H9 (cell line): ENCODE measurements at regions not wholly inside any gene's neighbourhood (a gene's known extent, or its start where the extent isn't known, plus 50 kb on each side); places are given as distances from the start of the nearest gene placed in this dataset.

ENCODE experiments used
- DNase-seq: peaks from one replicate; pipeline ENCODE4 v3.0.0-alpha.2; 2017
- H2AFZ ChIP-seq: one replicate; pipeline ENCODE4 v1.6.1; 2013; ENCODE audit warnings: mild to moderate bottlenecking, low read length, control low read depth, moderate library complexity
- H2AK5ac ChIP-seq: 2 replicates; pipeline ENCODE4 v1.6.1; 2013; ENCODE audit warnings: low read length, control low read depth, mixed read lengths; ENCODE audit not compliant: insufficient read length
- H2BK120ac ChIP-seq: one replicate; pipeline ENCODE4 v1.6.1; 2013; ENCODE audit warnings: low read depth, mild to moderate bottlenecking, low read length, control low read depth, inconsistent platforms; ENCODE audit not compliant: poor library complexity, severe bottlenecking
- H2BK12ac ChIP-seq: 2 replicates; pipeline ENCODE4 v1.6.1; 2013; ENCODE audit warnings: low read length, control low read depth, mixed read lengths, low read depth; ENCODE audit not compliant: insufficient read length
- H2BK15ac ChIP-seq: 2 replicates; pipeline ENCODE4 v1.6.1; 2013; ENCODE audit warnings: low read depth, low read length, control low read depth
- H2BK20ac ChIP-seq: one replicate; pipeline ENCODE4 v1.6.1; 2013; ENCODE audit warnings: low read depth, mild to moderate bottlenecking, low read length, control low read depth, inconsistent platforms; ENCODE audit not compliant: poor library complexity, severe bottlenecking
- H2BK5ac ChIP-seq: 2 replicates; pipeline ENCODE4 v1.6.1; 2013; ENCODE audit warnings: low read length, control low read depth, mixed read lengths; ENCODE audit not compliant: insufficient read length
- H3K14ac ChIP-seq: 2 replicates; pipeline ENCODE4 v1.6.1; 2013; ENCODE audit warnings: low read length, control low read depth; ENCODE audit not compliant: insufficient read depth
- H3K18ac ChIP-seq: 2 replicates; pipeline ENCODE4 v1.6.1; 2013; ENCODE audit warnings: low read depth, mild to moderate bottlenecking, mixed read lengths, low read length, control low read depth; ENCODE audit not compliant: insufficient read length
- H3K23ac ChIP-seq: 2 replicates; pipeline ENCODE4 v1.6.1; 2013; ENCODE audit warnings: low read length, control low read depth, mixed read lengths, low read depth; ENCODE audit not compliant: insufficient read length
- H3K23me2 ChIP-seq: 2 replicates; pipeline ENCODE4 v1.6.1; 2013; ENCODE audit warnings: low read depth, mild to moderate bottlenecking, mixed read lengths, low read length, control low read depth; ENCODE audit not compliant: insufficient read length, poor library complexity, severe bottlenecking
- H3K27ac ChIP-seq: 2 replicates; pipeline ENCODE4 v1.5.1; 2013; ENCODE audit warnings: low read length, control low read depth, mixed read lengths, low read depth; ENCODE audit not compliant: insufficient read length
- H3K27me3 ChIP-seq: 2 replicates; pipeline ENCODE4 v1.6.1; 2013; ENCODE audit warnings: low read length, control low read depth, inconsistent platforms; ENCODE audit not compliant: insufficient read depth
- H3K4ac ChIP-seq: 2 replicates; pipeline ENCODE4 v1.6.1; 2013; ENCODE audit warnings: low read depth, mild to moderate bottlenecking, control low read depth, inconsistent platforms, low read length, moderate library complexity
- H3K4me1 ChIP-seq: 2 replicates; pipeline ENCODE4 v1.6.1; 2013; ENCODE audit warnings: low read length, control low read depth, inconsistent platforms; ENCODE audit not compliant: insufficient read depth
- H3K4me2 ChIP-seq: 2 replicates; pipeline ENCODE4 v1.6.1; 2013; ENCODE audit warnings: low read length, control low read depth, mixed read lengths; ENCODE audit not compliant: insufficient read length, insufficient read depth
- H3K56ac ChIP-seq: 2 replicates; pipeline ENCODE4 v1.6.1; 2013; ENCODE audit warnings: low read depth, mild to moderate bottlenecking, mixed read lengths, low read length, control low read depth; ENCODE audit not compliant: insufficient read length
- H3K79me1 ChIP-seq: 2 replicates; pipeline ENCODE4 v1.6.1; 2013; ENCODE audit warnings: low read depth, mild to moderate bottlenecking, moderate library complexity, low read length, control low read depth, inconsistent platforms; ENCODE audit not compliant: insufficient read depth, poor library complexity, severe bottlenecking
- H3K79me2 ChIP-seq: 2 replicates; pipeline ENCODE4 v1.6.1; 2013; ENCODE audit warnings: low read length, control low read depth, inconsistent platforms; ENCODE audit not compliant: insufficient read depth
- H3K9ac ChIP-seq: 2 replicates; pipeline ENCODE4 v1.6.1; 2013; ENCODE audit warnings: low read length, control low read depth, mixed read lengths; ENCODE audit not compliant: insufficient read length; ENCODE audit errors: extremely low read depth
- H3K9me3 ChIP-seq: one replicate; pipeline ENCODE4 v1.6.1; 2013; ENCODE audit warnings: low read depth, low read length, inconsistent platforms; ENCODE audit not compliant: control insufficient read depth
- H3T11ph ChIP-seq: one replicate; pipeline ENCODE4 v1.6.1; 2013; ENCODE audit warnings: mild to moderate bottlenecking, low read length, control low read depth, inconsistent platforms
- H4K20me1 ChIP-seq: one replicate; pipeline ENCODE4 v1.6.1; 2013; ENCODE audit not compliant: control insufficient read depth, insufficient read length, insufficient read depth
- H4K5ac ChIP-seq: 2 replicates; pipeline ENCODE4 v1.6.1; 2013; ENCODE audit warnings: low read depth, mild to moderate bottlenecking, mixed read lengths, low read length, control low read depth; ENCODE audit not compliant: insufficient read length
- H4K8ac ChIP-seq: replicated peaks from 2 replicates; pipeline ENCODE4 v1.6.1; 2013; ENCODE audit warnings: low read length, control low read depth, mixed read lengths, low read depth; ENCODE audit not compliant: insufficient read length
- H4K91ac ChIP-seq: 2 replicates; pipeline ENCODE4 v1.6.1; 2013; ENCODE audit warnings: low read depth, mild to moderate bottlenecking, moderate library complexity, mixed read lengths, low read length, control low read depth; ENCODE audit not compliant: insufficient read length
- H3K27ac Mint-ChIP-seq, 3 experiments: 2 replicates in 2 of 3; 3 replicates in 1 of 3; pipeline ENCODE4 v1.8.0; 2020 to 2021; ENCODE audit warnings: mixed read lengths in 3 of 3, mild to moderate bottlenecking in 1 of 3, moderate library complexity in 1 of 3
- H3K27me3 Mint-ChIP-seq: 2 replicates; pipeline ENCODE4 v1.8.0; 2021; ENCODE audit warnings: low read depth, mild to moderate bottlenecking, moderate library complexity, mixed read lengths
- H3K36me3 Mint-ChIP-seq, 3 experiments: 2 replicates in 2 of 3; 3 replicates in 1 of 3; pipeline ENCODE4 v1.8.0; 2020 to 2021; ENCODE audit warnings: low read depth in 3 of 3, mixed read lengths in 3 of 3; ENCODE audit not compliant: insufficient read depth in 1 of 3
- H3K4me1 Mint-ChIP-seq, 2 experiments: 2 replicates each; pipeline ENCODE4 v1.8.0; 2020; ENCODE audit warnings: mixed read lengths in 2 of 2
- H3K4me3 Mint-ChIP-seq, 2 experiments: 2 replicates in 1 of 2; 3 replicates in 1 of 2; pipeline ENCODE4 v1.8.0; 2020 to 2021; ENCODE audit warnings: mild to moderate bottlenecking in 2 of 2, mixed read lengths in 2 of 2, moderate library complexity in 1 of 2
- H3K9me3 Mint-ChIP-seq, 2 experiments: 2 replicates in 1 of 2; 3 replicates in 1 of 2; pipeline ENCODE4 v1.8.0; 2020; ENCODE audit warnings: mild to moderate bottlenecking in 2 of 2, mixed read lengths in 2 of 2, moderate library complexity in 1 of 2
- WGBS: extraction: QIAGEN DNeasy Blood & Tissue Kit; methylation state at CpG from one replicate; pipeline ENCODE4 v1.1.7; 2013; ENCODE audit warnings: missing lambda C conversion rate, low lambda C conversion rate, mixed read lengths; ENCODE audit not compliant: insufficient read length; ENCODE audit errors: extremely low coverage; 5-methylcytosine and 5-hydroxymethylcytosine counted together
- TF ChIP-seq, protein P1 (sequence below): fragments of 200-600 bp; sonication (generic); conservative IDR thresholded peaks from 3 replicates; pipeline ENCODE4 v1.8.0; 2021; ENCODE audit warnings: antibody characterized with exemption, mild to moderate bottlenecking

DNA sequence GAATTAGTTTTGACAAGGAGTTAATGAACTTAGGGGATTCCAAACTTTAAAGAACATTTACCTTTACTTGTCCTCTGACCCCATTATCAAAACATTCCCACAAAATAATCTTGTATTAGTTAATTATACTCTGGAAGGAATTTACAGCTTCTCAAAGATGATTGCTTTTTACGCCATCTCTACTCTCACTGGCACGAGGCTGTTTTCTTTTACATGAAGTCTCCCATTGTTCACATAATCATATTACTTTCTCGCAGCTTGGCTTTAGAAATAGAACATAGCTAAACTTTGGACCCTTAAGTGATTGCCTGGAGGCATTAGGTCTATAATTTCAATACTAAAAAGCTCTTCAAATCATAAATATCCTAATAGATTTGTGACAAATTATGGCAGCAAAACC, 592.9 kb downstream of the TRIML1 start:
- peaks cover 3 to 6% of the 10 kb centered on the region in 2 experiments; a peak in 3 of 5 replicates for H3K9me3 Mint-ChIP-seq

More for the DNA sequence above, 592.9 kb downstream of the TRIML1 start:
- H3K79me1 ChIP-seq, result no peaks in the 10 kb centered on the region
- no peak overlapping the region for H4K8ac ChIP-seq
- no peak overlapping the region for H3K27ac ChIP-seq
- H2AK5ac ChIP-seq, result no peak overlapping the region
- H3K9me3 ChIP-seq, result no peaks in the 10 kb centered on the region
- H2BK20ac ChIP-seq, result no peak overlapping the region
- no peak overlapping the region for H3T11ph ChIP-seq
- H2BK12ac ChIP-seq, result no peak overlapping the region
- no peak overlapping the region for H3K23ac ChIP-seq
- no peak overlapping the region for H4K5ac ChIP-seq
- no peaks in the 10 kb centered on the region for H3K4me1 Mint-ChIP-seq
- H2AFZ ChIP-seq, result no peak overlapping the region
- no peaks in the 10 kb centered on the region for H4K20me1 ChIP-seq
- no peak for DNase-seq
- TF ChIP-seq, protein P1, sequence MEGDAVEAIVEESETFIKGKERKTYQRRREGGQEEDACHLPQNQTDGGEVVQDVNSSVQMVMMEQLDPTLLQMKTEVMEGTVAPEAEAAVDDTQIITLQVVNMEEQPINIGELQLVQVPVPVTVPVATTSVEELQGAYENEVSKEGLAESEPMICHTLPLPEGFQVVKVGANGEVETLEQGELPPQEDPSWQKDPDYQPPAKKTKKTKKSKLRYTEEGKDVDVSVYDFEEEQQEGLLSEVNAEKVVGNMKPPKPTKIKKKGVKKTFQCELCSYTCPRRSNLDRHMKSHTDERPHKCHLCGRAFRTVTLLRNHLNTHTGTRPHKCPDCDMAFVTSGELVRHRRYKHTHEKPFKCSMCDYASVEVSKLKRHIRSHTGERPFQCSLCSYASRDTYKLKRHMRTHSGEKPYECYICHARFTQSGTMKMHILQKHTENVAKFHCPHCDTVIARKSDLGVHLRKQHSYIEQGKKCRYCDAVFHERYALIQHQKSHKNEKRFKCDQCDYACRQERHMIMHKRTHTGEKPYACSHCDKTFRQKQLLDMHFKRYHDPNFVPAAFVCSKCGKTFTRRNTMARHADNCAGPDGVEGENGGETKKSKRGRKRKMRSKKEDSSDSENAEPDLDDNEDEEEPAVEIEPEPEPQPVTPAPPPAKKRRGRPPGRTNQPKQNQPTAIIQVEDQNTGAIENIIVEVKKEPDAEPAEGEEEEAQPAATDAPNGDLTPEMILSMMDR, result no peak
- H3K27me3 ChIP-seq, result no peaks in the 10 kb centered on the region
- H3K56ac ChIP-seq, result no peak overlapping the region
- WGBS, result no CpG with 5 or more reads among the region's 3 CpGs
- no peak overlapping the region for H2BK5ac ChIP-seq
- no peaks in the 10 kb centered on the region for H3K27me3 Mint-ChIP-seq
- H3K14ac ChIP-seq, result no peak overlapping the region
- no peak overlapping the region for H3K4ac ChIP-seq
- no peak overlapping the region for H3K4me3 Mint-ChIP-seq
- no peak overlapping the region for H3K27ac Mint-ChIP-seq
- H3K79me2 ChIP-seq, result no peaks in the 10 kb centered on the region
- H2BK15ac ChIP-seq, result no peak overlapping the region
- no peak overlapping the region for H2BK120ac ChIP-seq
- no peaks in the 10 kb centered on the region for H3K23me2 ChIP-seq
- H3K36me3 Mint-ChIP-seq, result peaks cover 0 to 4% (median 0%) of the 10 kb centered on the region in 3 experiments; a peak in 3 of 7 replicates
- no peak overlapping the region for H4K91ac ChIP-seq
- H3K4me1 ChIP-seq, result no peaks in the 10 kb centered on the region
- H3K9ac ChIP-seq, result no peak overlapping the region
- H3K18ac ChIP-seq, result no peak overlapping the region
- H3K4me2 ChIP-seq, result no peak overlapping the region
